K562 (cell line): ENCODE measurements at regions not wholly inside any gene's neighbourhood (a gene's known extent, or its start where the extent isn't known, plus 50 kb on each side); places are given as distances from the start of the nearest gene placed in this dataset.

Source experiments
- ATAC-seq: fragments of 200-7000 bp; cut with Tn5 transposase; 3 replicates; pipeline ENCODE4 v1.9.1; 2020; ENCODE audit warnings: moderate library complexity
- BruUV-seq: library from RNA; stranded (reverse); fragments of 400-500 nt; replicated peaks from 2 replicates; lab custom pipeline; 2021; lab: Mats Ljungman, UMichigan
- CTCF ChIA-PET: fragments of 300-600 bp; formaldehyde crosslinking; extraction: SDS; loops from one replicate; lab custom pipeline; 2021; ENCODE audit warnings: low intra/inter-chr PET ratio; lab: Yijun Ruan, JAX
- POLR2A ChIA-PET: fragments of 300-600, 350-650 bp; sonication (Branson Sonifier 250); formaldehyde crosslinking; extraction: SDS; loops from one replicate; lab custom pipeline; 2021; ENCODE audit warnings: antibody characterized with exemption, inconsistent platforms; lab: Yijun Ruan, JAX
- DNase-seq, 4 experiments: peaks; one replicate each; pipeline versions ENCODE4 v3.0.0 to v3.0.0-alpha.2; 2011 to 2018; ENCODE audit warnings: low spot score in 3 of 4, mixed read lengths in 3 of 4; ENCODE audit errors: extremely low read depth in 1 of 4
- FAIRE-seq: peaks from 2 replicates; lab custom pipeline; 2011; peaks lifted over from hg19 to GRCh38; lab: Jason Lieb, UNC
- H2AFZ ChIP-seq: 2 replicates; pipeline ENCODE4 v1.6.0; 2011; ENCODE audit warnings: low read depth, low read length, control low read depth, inconsistent platforms
- H3K27ac ChIP-seq: fragments of 200-600 bp; 3 replicates; pipeline ENCODE4 v1.8.0; 2011; ENCODE audit warnings: low read depth, mild to moderate bottlenecking, control low read depth, inconsistent platforms, low read length, moderate library complexity, mixed read lengths; ENCODE audit errors: extremely low read depth
- H3K27me3 ChIP-seq, 2 experiments: fragments of 300-600 bp in 1 of 2; 2 replicates in 1 of 2; 3 replicates in 1 of 2; pipeline versions ENCODE4 v1.6.0 to v1.8.0; 2011; ENCODE audit warnings: inconsistent platforms in 2 of 2, low read length in 2 of 2, mild to moderate bottlenecking in 1 of 2, mixed read lengths in 1 of 2, moderate library complexity in 1 of 2; ENCODE audit not compliant: control insufficient read depth in 2 of 2, insufficient read depth in 2 of 2
- H3K36me3 ChIP-seq: fragments of 300-600 bp; 3 replicates; pipeline ENCODE4 v1.8.0; 2011; ENCODE audit warnings: mild to moderate bottlenecking, low read length, inconsistent platforms; ENCODE audit not compliant: control insufficient read depth, insufficient read depth
- H3K4me1 ChIP-seq, 2 experiments: fragments of 200-600 bp in 1 of 2; replicated peaks in 1 of 2; 2 replicates in 1 of 2; 3 replicates in 1 of 2; pipeline versions ENCODE4 v1.5.1 to v1.8.0; 2011; ENCODE audit warnings: inconsistent platforms in 2 of 2, low read length in 2 of 2, mild to moderate bottlenecking in 1 of 2, mixed read lengths in 1 of 2, moderate library complexity in 1 of 2; ENCODE audit not compliant: control insufficient read depth in 2 of 2, insufficient read depth in 2 of 2
- H3K4me2 ChIP-seq: 2 replicates; pipeline ENCODE4 v1.6.1; 2011; ENCODE audit warnings: low read length, control low read depth, inconsistent platforms, mixed read lengths; ENCODE audit not compliant: insufficient read depth
- H3K4me3 ChIP-seq: fragments of 200-600 bp; sonication (generic), shearing (Covaris generic); 2 replicates; pipeline ENCODE4 v1.5.1; 2016; ENCODE audit warnings: control low read depth, inconsistent platforms
- H3K79me2 ChIP-seq: fragments of 200-600 bp; 3 replicates; pipeline ENCODE4 v1.8.0; 2011; ENCODE audit warnings: low read length, inconsistent platforms; ENCODE audit not compliant: control insufficient read depth, insufficient read depth
- H3K9ac ChIP-seq, 2 experiments: 2 replicates each; pipeline versions ENCODE4 v1.6.0 to v1.6.1; 2011; ENCODE audit warnings: low read depth in 2 of 2, low read length in 2 of 2, control low read depth in 1 of 2, inconsistent platforms in 1 of 2, mild to moderate bottlenecking in 1 of 2, mixed read lengths in 1 of 2; ENCODE audit not compliant: insufficient read depth in 1 of 2
- H3K9me1 ChIP-seq: one replicate; pipeline ENCODE4 v1.6.0; 2011; ENCODE audit warnings: inconsistent platforms, mild to moderate bottlenecking, low read length, moderate library complexity; ENCODE audit not compliant: control insufficient read depth, insufficient read depth
- H3K9me3 ChIP-seq: replicated peaks from 2 replicates; pipeline ENCODE4 v1.5.1; 2011; ENCODE audit warnings: low read depth, low read length, inconsistent platforms; ENCODE audit not compliant: control insufficient read depth, insufficient read depth
- H4K20me1 ChIP-seq: replicated peaks from 2 replicates; pipeline ENCODE4 v1.6.1; 2011; ENCODE audit warnings: low read length, inconsistent platforms, mixed read lengths; ENCODE audit not compliant: control insufficient read depth, insufficient read depth
- CBX8 ChIP-seq: fragments of 200-600 bp; sonication (generic); IDR thresholded peaks from 2 replicates; pipeline ENCODE4 v1.6.1; 2012; ENCODE audit warnings: borderline replicate concordance, mixed run types, low read depth, mild to moderate bottlenecking, moderate library complexity, mixed read lengths, low read length, control low read depth, inconsistent platforms; ENCODE audit not compliant: poor library complexity, severe bottlenecking; ENCODE audit errors: extremely low read depth
- CHCHD3 ChIP-seq: fragments of 250-450 bp; sonication (Bioruptor Pico); IDR thresholded peaks from 2 replicates; pipeline ENCODE4 v2.1.2; 2022; ENCODE audit warnings: mild to moderate bottlenecking
- GATAD2B ChIP-seq: fragments of 450-650 bp; IDR thresholded peaks from 2 replicates; pipeline ENCODE4 v1.6.1; 2017; ENCODE audit warnings: mild to moderate bottlenecking, borderline replicate concordance
- KAT7 ChIP-seq: sonication (generic); formaldehyde crosslinking; IDR thresholded peaks from 2 replicates; pipeline ENCODE4 v1.8.0; 2022; ENCODE audit warnings: missing genetic modification reagents, mild to moderate bottlenecking, borderline replicate concordance
- LEF1 ChIP-seq: fragments of 450-650 bp; IDR thresholded peaks from 2 replicates; pipeline ENCODE4 v1.6.1; 2016; ENCODE audit warnings: mild to moderate bottlenecking
- RBM14 ChIP-seq: fragments of 200-400 bp; formaldehyde crosslinking; IDR thresholded peaks from 2 replicates; pipeline ENCODE4 v1.6.1; 2018; ENCODE audit warnings: low read depth, mild to moderate bottlenecking, low read length, moderate library complexity, borderline replicate concordance; ENCODE audit not compliant: insufficient read depth
- SIN3B ChIP-seq: fragments of 450-650 bp; IDR thresholded peaks from 2 replicates; pipeline ENCODE4 v1.6.1; 2017; ENCODE audit warnings: low read depth, mild to moderate bottlenecking, moderate library complexity
- SRSF3 ChIP-seq: fragments of 200-400 bp; formaldehyde crosslinking; IDR thresholded peaks from 2 replicates; pipeline ENCODE4 v1.6.1; 2016; ENCODE audit warnings: mild to moderate bottlenecking, low read length, moderate library complexity; ENCODE audit not compliant: insufficient read depth
- ZNF785 ChIP-seq: fragments of 250-450 bp; sonication (Bioruptor Pico); IDR thresholded peaks from 2 replicates; pipeline ENCODE4 v1.4.0; 2020; ENCODE audit warnings: mild to moderate bottlenecking
- WGBS: fragments of 100-300 bp; shearing (Covaris generic); methylation state at CpG from one replicate; pipeline ENCODE4 v1.1.6; 2016; ENCODE audit warnings: low coverage, mixed read lengths; ENCODE audit not compliant: insufficient coverage; ENCODE audit errors: missing lambda C conversion rate; 5-methylcytosine and 5-hydroxymethylcytosine counted together
- in situ Hi-C: fragments of 300-500 bp; cut with MboI; formaldehyde crosslinking; loops from 4 replicates; pipeline ENCODE4 v1.15.0; 2018; ENCODE audit warnings: inconsistent platforms, mixed read lengths
- intact Hi-C: fragments of 100-400 bp; cut with micrococcal nuclease; formaldehyde crosslinking; loops from 2 replicates; pipeline ENCODE4 v1.14.2; 2022
- TF ChIP-seq, protein P1 (sequence below): fragments of 450-650 bp; IDR thresholded peaks from 2 replicates; pipeline ENCODE4 v1.6.1; 2017; ENCODE audit warnings: antibody characterized with exemption, mild to moderate bottlenecking

DNA sequence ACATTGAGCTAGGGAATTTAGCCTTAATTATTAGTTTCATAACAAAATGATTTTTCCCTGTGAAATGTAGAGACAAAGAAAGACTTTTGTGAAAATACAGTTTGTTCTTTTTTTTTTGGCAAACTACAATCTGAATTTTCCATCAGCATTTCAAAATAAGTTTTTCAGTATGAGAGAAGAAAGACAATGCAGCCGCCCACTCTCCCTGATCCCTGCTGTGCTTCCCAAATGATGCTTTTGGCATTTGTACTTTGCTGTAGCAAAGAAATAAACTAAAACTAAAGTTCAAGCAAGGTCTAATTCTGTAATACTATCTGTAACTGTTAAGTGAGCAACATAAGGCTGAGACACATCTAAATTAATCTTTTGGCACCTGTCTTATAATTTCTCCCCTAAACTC is 782.2 kb downstream of the VGLL3 start:
- in situ Hi-C loops (no loop called here), intact Hi-C loops (no loop called here)
- no peaks in the 10 kb centered on the region for H4K20me1 ChIP-seq
- H3K36me3 ChIP-seq = no peaks in the 10 kb centered on the region
- H3K9ac ChIP-seq = no peak overlapping the region
- WGBS = no CpG with 5 or more reads among the region's 1 CpG
- CTCF ChIA-PET = no interaction called here
- DNase-seq = no peak
- no peaks in the 10 kb centered on the region for H3K79me2 ChIP-seq
- H3K9me3 ChIP-seq = no peaks in the 10 kb centered on the region
- no peaks in the 10 kb centered on the region for H3K9me1 ChIP-seq
- no peak for ATAC-seq
- no TSS peak for BruUV-seq
- no peak overlapping the region for H3K27ac ChIP-seq
- H3K4me3 ChIP-seq = no peak overlapping the region
- TF ChIP-seq CBX8 = no peak
- TF ChIP-seq LEF1 = no peak
- TF ChIP-seq ZNF785 = no peak
- no peak for TF ChIP-seq SRSF3
- no peak for TF ChIP-seq CHCHD3 (CRISPR knock-in tag)
- TF ChIP-seq RBM14 = no peak
- TF ChIP-seq, protein P1, sequence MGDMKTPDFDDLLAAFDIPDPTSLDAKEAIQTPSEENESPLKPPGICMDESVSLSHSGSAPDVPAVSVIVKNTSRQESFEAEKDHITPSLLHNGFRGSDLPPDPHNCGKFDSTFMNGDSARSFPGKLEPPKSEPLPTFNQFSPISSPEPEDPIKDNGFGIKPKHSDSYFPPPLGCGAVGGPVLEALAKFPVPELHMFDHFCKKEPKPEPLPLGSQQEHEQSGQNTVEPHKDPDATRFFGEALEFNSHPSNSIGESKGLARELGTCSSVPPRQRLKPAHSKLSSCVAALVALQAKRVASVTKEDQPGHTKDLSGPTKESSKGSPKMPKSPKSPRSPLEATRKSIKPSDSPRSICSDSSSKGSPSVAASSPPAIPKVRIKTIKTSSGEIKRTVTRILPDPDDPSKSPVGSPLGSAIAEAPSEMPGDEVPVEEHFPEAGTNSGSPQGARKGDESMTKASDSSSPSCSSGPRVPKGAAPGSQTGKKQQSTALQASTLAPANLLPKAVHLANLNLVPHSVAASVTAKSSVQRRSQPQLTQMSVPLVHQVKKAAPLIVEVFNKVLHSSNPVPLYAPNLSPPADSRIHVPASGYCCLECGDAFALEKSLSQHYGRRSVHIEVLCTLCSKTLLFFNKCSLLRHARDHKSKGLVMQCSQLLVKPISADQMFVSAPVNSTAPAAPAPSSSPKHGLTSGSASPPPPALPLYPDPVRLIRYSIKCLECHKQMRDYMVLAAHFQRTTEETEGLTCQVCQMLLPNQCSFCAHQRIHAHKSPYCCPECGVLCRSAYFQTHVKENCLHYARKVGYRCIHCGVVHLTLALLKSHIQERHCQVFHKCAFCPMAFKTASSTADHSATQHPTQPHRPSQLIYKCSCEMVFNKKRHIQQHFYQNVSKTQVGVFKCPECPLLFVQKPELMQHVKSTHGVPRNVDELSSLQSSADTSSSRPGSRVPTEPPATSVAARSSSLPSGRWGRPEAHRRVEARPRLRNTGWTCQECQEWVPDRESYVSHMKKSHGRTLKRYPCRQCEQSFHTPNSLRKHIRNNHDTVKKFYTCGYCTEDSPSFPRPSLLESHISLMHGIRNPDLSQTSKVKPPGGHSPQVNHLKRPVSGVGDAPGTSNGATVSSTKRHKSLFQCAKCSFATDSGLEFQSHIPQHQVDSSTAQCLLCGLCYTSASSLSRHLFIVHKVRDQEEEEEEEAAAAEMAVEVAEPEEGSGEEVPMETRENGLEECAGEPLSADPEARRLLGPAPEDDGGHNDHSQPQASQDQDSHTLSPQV = no peak
- no peak for TF ChIP-seq SIN3B
- no peak for TF ChIP-seq GATAD2B
- TF ChIP-seq KAT7 (CRISPR knock-in tag) = no peak
- no peak for FAIRE-seq
- H3K27me3 ChIP-seq = no peaks in the 10 kb centered on the region
- H2AFZ ChIP-seq = no peak overlapping the region
- POLR2A ChIA-PET = no interaction called here
- H3K4me1 ChIP-seq = no peaks in the 10 kb centered on the region
- no peak overlapping the region for H3K4me2 ChIP-seq
